Activated CD4-positive, alpha-beta T cell treated with anti-CD3 and anti-CD28 coated beads for 24 hours (primary cell): ENCODE measurements at regions not wholly inside any gene's neighbourhood (a gene's known extent, or its start where the extent isn't known, plus 50 kb on each side); places are given as distances from the start of the nearest gene placed in this dataset.

Experiments used
- DNase-seq, 2 donors: peaks; one replicate each; pipeline ENCODE4 v3.0.0-alpha.2; 2020; ENCODE audit warnings: low read depth in 2 of 2

DNA sequence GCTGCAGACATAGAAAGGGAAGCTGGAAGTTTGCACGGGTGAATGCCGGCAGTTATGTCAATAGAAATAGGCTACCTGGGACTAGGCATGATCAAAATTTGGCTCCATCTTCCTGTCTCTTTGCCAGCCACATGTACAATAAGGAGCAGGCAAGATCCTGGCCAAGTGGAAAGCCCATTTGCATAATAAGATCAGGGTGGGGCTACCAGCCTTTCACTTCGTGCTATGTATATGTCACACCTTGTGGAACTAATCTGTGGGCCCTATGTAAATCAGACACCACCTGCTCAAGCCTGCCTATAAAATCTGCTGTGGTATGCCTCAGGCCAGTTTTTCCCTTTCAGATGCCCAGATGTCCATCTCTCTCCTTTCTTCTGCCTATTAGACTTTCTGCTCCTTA lies 79.3 kb upstream of the DRD2 start:
- no peak for DNase-seq

DNA sequence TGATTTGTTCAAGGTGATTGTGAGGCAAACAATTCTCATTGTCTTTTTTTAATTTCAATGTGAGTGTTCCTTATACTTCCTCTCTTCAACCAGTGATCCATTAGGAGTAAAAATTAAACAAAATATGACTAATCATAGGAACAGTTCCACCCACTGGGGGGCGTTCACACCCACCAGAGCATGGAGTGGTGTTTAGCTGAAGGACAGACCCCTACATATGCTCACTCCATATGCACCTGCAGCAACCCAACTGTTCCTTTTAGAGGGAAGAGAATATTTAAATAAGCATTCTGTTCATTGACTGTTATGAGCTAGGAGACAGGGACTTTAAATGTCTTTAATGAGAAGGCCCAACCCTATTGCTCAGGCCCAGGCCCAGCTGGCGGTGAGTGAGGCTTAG lies 78.7 kb upstream of the DRD2 start:
- no peak for DNase-seq

DNA sequence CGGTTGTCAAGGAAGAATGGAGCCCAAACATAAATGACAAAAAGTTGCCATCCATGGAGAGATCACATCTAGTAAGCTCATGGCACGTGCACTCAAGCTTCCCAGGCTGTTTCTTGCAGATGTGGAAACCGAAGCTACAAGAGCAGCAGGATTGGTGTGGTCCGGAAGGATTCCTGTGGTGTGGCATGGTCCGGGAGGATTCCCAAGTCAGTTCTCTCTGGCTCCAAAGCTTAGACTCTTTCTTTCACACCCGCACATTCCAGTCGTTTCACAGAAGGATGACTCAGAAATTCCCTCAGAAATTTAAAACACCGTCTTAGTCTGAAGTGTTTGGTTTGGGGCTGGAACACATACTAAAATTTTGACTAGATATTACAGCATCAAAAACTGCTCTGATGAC lies 78.0 kb upstream of the DRD2 start:
- no peak for DNase-seq

DNA sequence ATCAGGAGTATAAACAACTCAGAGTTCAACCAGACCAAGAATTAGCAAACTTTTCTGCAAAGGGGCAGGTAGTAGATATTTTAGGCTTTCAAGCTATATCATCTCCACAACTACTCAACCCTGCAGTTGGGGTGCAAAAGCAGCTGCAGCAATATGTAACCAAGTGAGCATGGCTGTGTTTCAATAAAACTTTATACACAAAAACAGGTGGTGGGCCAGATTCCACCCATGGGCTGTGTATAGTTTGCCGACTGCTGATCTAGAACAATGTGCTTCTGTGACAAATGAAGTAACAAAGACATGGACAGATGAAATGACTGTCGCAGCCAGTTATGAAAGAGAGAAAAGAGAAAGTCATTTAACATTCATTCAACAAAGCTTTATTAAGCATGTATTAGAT lies 77.1 kb upstream of the DRD2 start:
- no peak for DNase-seq

DNA sequence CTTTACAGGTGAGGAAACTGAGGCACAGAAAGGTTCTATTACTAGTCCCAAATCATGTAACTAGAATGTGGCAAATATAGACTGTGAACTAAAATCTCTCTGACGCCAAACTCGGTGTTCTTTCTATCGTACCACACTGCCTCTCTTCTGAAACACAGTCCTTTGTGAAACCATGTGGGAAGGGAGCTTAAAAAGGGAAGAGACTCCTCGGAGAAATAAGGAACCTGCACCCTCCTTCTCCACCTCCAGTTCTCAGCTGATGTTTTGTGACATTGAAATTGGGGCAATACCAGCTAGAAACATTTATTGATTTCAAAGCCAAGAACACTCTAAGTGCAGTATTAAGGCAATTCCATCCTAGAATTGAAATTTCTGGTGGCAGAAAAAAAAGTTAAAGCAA lies 76.4 kb upstream of the DRD2 start:
- DNase-seq: no peak

DNA sequence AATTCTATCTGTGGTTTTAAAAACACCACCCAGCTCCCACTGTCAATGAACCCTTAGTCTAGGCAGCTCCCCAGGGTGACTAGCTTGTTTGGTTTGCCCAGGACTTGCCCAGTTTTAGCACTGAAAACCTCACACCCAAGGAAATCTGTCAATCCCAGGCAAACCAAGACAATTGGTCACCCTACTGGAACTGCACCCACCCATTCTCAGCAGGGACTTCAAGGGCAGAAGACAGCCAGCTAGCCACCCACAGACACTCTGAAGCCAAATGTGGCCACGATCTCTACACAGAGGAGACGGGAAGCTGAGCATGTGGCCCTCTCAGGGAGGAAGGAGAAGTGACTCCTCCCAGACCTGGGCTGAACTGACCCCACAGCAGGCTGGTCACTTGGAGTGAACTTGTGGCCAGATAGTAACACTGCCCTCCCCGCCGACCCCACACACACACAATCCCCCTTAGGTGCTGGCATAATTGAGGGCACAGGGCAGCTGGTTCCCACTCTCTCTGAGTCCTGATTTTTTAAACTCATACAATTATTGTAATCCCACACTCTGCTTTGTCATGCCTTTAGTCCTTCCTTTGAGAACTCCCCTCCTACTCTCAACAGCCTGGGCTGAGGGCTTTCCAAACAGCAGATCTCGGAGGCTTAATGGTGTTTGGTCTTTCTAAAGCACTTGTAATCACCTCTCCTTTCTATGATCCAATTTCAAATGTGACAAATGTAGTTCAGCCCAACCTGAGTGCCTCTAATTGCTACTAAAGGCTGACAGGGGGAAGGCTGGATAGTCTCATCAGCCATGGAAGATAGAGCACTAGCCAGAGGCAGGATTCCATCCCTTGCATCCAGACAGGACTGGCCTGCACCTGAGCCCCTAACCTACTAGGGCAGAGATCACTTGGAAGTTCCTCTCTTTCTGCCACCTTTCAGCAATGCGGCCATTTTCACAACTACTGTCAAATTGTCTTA lies 74.7 kb upstream of the DRD2 start:
- DNase-seq: no peak

DNA sequence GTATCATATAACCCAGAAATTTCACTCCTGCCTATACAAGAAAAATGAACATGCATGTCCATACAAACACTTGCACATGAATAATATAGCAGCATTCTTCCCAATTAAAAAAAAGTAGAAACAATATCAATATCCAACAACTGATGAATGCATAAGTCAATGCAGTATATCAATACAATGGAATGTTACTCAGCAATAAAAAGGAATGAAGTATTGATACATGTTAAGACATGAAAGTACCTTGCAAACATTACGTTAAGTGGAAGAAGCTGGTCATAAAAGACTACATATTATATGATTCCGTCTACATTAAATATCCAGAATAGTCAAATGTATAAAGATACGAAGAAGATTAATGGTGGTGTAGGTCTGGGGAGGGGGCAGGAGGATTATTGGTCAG lies 73.9 kb upstream of the DRD2 start:
- no peak for DNase-seq

DNA sequence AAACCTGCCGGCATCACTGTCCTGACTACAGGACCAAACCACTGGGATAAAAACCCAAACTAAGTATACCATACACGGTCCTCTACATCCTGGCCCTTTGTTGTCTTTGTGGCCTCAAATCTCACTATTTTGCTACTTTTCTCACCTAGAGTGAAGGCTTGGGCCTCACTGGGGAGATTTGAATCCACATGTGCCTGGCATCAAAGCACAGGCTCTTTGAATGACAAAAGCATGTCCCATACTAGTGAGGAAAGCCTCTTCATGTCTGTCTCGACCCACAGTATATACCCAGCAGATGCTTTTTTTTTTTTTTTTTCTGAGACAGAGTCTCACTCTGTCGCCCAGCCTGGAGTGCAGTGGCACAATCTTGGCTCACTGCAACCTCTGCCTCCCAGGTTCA lies 72.5 kb upstream of the DRD2 start:
- no peak for DNase-seq

DNA sequence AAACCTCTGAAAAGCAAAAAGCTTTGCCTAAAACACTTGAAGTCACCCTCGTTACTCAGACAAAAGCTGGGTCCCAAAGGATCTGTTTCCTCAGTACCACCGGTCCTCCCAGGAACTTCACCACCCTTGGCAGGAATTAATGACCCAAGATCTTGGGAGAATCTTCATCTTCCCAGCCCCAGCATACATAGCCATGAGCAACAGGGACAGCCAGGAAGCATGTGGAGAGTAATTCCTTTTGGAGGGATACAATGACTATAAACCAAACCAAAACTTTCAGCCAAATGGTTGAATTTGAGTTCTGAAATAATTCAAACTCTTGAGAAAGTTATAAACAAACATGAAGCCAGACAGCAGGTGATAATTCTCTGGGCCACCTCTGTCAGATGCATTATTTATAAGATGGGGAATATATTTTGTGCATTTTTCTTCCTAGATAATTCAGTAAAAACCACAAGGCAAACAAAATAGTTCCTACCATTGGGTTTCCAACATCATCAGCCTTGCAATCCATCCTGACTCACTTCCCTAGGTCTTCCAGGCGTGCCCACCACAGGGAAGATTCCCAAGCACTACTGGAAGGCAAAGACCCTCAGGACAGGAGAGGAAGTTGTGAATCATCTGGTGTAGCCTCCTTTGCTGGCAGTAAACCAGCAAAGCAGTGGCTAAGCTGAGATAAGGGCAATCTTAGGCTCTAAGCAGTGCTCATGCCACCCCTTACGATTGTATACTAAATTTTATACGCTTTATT lies 71.7 kb upstream of the DRD2 start:
- DNase-seq: no peak

DNA sequence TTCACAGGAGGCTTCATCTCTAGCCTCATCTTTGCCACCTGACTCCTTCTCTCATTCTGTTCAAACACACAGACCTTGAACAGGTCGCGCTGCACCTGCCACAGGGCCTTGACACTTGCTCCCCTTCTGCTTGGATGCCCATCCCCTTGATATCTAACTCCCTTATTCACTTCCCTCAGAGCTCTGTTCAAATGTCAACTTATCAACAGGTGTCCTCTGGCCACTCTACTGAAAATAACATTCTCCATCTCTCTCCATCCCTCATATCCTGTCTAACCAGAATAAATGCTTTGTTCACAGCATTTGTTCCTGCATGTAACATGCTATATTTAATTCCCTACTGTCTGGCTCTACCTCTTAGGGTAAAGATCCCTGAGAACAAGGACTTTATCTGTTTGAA lies 67.2 kb upstream of the DRD2 start:
- DNase-seq: no peak

DNA sequence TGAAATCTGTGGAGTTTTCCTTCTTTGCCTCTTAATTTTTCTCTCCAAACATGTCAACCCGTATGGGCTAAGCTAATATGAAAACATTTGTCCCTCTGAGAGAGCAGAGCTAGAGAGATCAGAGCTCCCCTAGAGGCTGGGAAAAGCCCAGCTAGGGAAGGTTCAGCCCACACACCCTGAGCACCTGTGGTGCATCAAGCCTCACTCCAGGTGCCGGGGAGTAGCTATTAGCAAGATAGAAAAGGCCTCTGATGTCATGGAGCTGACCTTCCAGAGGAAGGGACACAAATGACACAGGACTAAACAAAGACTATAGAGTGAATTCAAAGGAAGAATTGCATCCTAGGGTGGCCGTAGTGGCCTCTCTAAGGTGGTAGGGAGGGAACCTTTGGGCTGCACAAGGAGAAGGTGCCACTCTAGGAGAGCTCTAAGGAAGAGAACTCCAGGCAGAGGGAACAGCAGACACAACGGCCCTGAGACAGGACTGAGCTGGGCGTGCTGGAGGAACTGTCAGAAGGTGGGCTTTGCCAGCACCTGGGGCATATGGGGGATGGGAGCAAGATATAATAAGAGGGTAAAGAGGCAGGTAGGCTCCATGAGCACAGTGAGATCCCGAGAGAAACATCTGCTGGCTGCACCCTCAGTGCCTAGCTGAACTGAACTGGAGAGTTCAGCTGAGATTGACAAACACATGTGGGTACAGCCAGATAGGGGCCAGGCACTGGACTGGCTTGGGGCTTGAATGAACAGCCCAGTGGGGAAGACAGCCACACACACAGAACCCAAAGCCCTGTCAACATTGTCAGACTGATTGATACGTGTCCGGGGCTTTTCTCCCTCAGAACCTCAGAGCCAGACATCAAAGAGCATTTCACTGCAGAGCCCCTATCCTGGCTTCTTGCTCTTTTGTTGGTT lies 65.5 kb upstream of the DRD2 start:
- DNase-seq: no peak

DNA sequence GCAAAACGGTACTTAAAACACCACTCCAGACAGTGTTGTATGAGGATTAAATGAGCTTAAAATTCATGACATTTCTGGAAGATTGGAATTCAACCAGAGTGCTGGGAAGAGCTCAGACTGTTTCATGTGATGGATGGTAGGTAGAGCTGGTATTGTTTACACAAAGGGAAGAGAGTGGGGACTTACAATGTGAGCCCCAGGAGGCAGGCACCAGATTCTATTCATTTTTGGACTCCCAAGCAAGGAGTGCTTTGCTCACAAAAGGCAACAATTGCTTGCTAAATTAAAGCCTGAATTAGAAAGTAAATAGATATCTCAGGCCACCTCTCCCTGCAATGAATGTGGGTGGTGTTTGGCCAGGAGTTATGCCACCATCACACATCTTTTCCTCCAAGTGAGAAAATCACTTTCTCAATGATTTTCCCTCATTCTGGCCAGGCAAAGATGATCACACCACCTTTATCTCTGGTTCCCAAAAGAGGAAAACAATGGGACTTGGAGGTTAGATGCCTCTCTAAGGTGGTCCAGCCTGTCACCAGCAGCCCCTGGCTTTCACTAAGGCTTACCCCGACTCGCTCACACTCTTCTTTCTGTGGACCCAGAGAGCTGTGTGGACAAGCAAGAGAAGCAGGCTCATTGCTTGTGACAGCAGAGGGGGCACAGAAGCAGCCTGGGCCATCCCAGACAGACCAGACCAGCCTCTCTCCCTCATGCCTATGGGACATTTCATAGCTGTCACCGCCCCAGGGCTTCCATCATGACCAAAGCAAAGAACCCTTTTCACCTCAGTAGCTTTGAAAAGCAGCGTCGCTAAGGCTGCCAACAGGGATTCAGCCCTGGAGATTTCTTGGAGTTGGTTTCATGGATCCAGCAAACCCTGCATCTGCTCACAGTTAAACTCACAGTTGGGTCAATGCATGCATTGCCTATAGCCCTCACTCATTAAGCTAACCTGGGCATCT lies 63.5 kb upstream of the DRD2 start:
- DNase-seq: no peak

DNA sequence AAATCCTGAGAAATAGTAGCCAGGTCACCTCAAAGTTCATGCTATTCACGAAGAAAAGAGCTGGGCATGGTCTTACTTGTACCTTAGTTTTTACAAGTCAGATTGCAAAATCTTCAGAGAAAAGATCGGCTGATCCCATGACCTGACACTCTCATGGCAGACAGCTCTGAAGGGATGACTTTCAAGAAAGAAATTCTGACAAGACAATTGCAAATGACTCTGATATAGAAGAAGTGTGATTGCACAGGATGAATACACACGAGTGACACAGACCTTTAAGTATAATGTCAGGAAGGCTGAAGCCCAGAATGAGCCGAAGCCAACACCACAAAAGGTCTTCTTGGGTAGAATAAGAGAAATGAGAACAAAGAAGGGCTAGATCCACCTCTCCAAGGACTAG lies 59.4 kb upstream of the DRD2 start:
- no peak for DNase-seq

DNA sequence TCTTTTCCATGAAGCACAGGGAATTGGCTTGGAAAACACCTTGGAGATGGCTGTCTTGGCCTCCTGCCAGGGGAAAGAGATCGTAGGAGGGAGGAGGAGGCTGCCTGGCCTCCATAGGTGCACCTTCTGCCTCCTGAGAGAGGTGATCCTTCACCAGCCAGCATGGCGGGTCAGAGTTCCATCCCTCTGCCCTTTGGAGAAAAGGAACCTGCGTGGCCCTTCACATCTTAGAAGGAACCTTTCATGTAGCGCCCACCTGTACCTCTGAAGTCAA lies 58.2 kb upstream of the DRD2 start:
- no peak for DNase-seq

DNA sequence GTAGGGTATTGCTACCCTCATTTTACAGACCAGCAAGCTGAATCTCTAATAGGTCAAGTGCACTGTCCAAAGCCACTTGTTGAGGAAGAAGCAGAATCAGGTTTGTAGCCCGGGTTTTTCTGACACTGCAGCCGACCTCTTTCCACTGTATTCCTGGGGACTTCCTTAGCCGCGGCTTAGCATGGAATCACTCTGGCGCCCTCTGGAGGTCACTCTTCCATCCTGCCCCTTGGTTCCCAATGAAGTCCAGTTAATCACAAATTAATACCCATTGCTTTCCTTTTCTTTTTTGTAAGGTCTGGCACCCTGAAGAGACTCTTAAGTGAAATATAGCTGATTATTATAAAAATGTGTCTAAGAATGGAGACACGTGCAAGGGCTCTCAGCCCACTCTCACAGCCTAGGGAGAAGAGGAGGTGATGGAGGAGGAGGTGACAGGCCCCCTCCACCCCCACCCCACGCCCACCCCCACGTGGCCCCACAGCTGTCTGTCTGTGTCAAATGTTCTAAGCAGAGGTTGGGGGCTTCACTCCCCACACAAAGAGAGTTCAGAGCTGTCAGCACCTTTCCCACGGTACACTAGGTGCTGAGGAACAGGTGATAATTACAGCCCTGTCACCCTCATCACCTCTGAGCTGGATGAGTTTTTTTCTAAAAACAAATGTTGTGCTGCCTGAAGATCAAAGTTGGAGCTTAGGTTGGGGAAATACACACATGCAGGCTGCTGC lies 57.7 kb upstream of the DRD2 start:
- peak; percentile 31 to 51 for DNase-seq

DNA sequence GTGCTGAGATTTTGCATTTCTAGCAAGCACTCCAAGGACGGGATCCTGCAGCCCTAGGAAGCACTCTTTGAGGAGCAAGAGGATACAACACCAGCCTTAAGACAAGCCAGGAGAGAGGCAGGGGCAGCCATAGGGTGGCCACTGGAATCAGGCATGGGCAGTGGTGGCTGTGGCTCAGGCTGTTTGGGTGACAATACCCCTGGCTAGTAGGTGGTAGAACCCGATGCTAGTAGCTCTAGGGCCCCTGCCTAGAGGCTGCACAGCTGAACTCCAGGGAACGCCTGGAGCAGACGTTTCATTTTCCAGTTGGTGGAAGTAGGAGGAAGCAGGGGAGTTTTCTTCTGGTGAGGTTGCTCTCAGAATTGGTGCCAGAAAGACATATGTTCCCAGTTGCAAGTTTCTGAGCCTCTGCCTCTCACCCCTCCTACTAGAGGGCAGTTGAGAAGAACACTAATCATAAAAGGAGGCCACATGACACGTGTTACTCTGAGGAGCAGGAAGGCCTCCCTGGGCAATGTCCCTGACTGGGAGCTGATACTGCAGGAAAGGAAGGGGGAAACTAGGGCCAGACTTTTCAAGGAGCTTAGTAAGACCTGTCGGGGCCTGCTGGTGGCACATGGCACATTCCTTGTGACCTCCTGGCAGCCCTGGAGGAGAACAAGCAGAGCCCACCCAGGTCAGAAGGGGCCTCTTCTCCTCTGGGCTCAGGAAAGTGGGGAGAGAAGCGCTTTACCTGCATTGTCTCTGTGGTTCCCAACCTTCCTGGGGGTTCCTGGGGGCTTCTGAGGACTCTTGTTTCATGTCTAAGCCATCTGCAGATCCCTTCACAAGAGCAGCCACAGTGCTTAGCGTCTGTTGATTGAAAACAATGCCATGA lies 56.6 kb upstream of the DRD2 start:
- DNase-seq: no peak

DNA sequence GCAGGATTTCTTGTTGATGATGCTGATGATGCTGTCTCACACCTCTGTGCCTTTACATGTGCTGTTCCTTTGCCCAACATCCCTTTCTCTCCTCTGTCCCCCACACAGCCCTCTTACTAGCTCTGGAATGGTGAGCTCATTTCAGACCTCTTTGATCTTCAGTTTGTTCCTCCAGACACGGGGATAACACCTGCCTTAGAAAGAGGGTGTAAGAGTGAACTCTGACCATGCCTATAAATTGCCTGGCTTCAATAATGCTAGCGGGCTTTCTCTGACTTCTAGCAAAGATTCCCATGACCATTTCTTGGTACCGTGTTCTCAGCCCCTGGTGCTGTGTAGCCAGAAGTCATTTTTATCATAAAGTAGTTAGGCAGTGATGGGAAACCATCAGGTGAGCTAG lies 55.9 kb upstream of the DRD2 start:
- no peak for DNase-seq

DNA sequence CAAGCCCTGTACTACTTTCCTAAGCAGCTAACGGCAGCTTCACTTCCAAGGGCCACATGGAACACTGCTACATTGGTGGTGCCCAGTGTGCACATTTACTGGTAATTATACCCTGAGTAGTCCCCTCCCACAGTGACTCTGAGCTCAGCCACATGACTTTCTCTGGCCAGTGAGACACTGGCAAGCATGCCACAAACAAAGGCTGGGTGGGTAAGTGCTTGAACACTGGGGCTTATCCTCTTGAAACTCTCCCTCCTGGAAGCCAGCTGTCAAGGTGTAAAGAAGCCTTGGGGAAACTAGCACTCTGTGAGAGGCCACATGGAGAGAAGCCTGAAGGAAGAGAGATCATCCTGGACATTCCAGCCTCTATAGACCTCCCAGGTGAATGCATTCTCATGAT lies 54.4 kb upstream of the DRD2 start:
- DNase-seq: no peak

DNA sequence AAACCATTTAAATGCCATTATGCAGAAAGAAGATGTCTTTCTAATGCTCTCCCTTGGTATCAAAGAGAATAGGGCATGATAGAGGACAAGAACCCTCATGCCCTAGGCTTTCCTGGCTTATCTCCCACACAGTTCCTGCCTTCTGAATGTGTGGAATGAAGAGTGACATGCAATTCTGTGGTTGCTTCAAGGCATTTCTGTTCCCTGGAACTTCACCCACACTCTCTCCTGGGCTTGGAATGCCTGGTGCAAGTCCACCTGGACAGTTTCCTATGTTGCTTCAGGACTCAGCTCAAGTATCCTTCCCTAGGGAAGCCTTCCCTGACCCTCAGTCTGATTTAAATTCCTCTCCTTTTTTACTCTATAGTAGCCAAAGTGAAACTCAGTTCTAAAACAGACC lies 53.8 kb upstream of the DRD2 start:
- DNase-seq: no peak

DNA sequence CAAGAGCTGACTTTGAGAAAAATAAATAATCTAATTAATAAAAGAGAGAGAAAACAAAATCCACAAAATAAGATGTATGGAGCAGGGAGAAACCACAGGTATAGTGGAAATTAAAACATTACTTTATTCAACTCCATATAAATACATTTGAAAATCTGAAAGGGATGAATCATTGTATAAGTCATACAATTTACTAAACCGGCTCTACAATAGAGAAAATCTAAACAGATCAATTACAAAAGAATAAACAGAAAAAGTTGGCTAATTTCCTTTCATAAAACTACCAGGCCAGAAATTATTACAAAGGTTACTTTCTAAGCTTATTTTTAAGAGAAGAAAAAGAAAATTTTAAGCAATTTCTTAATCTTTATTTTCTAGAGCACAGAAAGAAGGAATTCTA lies 51.3 kb upstream of the DRD2 start:
- no peak for DNase-seq
